ENCODE measurements at regions not wholly inside any gene's neighbourhood (a gene's known extent, or its start where the extent isn't known, plus 50 kb on each side); places are given as distances from the start of the nearest gene placed in this dataset.

GRCh38 chr13:26965952-26966700, 205.5 kb downstream of the USP12 start:
- no peak for DNase-seq

DNA sequence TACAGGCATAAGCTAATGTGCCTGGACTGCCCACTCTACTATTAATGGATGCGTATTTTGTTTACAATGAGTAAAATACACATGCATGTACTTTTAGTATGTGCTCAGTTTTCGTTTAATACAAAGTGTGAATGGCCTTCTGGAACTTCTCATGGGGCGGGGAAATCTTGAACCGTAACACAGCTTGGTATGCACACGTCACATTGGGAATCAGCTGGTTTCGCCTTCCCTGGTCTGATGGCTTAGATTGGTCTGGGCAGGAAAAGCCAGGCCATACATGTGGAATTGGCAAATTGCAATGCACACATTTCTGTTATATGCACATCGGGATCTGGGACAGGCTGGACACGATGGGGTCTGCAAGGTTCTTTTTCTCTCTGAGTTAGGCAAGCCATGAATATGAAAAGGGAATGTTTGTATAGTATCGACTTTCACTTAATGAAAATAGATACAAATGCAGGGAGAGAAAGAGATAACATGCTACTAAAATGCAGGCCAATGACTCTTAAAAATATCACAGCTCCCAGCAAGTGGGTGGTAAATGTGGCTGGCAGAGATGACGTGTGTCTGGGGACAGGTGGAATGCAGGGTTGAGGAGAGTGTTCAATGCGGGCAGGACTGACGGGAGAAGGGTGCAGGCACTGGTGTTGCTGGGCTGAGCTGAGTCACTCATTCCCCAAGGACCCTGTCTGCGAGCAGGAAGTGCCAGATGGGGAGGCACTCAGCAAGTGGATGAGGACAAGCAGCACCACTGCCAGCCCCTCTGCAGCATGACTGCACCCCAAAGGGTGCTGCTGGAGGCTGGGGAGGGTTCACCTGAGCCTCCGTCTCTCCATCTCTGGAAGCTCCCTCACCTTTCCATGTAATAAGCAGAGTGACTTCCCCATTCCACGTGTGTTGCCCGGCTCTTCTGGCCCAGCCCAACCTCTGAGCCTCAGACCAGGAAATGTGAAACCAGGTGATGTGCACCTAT, 204.0 kb upstream of the GPR12 start:
- DNase-seq, result no peak

DNA sequence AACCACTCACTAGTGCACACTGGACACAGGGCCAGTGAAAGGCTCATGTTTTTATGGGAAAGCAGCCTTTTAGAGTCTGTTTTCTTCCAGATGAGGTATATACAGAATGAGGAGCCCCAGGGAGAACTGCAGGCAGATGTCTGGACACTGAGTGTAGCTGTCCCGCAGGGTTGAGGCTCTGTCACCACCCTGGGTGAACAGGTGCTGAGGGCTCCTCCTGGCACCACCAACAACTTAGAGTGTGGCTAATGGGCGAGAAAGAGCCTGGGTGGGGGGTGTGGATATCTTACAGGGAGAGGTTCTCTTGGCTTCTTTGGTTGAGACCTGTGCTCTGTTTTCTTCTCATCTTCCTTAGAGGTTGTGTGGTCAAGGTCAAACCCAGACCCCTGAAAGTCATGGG, 202.1 kb upstream of the GPR12 start:
- DNase-seq, result no peak

- no peak for DNase-seq
Observed at GRCh38 chr13:26961890-26962615, 201.5 kb upstream of the GPR12 start.

DNA sequence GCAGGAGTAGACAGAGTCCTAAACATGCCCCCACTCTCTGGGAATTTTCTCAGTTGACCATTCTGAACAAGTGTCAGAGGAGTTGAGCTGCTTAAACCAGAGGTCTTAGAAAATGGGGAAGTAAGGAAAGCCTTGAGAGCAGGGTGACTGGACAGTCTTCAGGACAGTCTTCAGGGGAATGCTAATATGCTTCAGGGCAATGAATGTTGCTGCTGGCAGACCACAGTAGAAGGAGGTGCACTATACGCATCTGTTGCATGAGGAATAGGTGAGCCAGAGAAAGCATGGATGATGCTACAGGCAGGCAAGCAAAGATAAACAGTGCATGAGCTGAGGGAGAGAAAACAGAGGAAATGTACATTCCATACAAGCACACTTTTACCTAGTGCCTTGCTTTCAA, 196.6 kb upstream of the GPR12 start:
- no peak for DNase-seq

GRCh38 chr13:26956522-26957142, 196.0 kb upstream of the GPR12 start:
- DNase-seq, result no peak

DNA sequence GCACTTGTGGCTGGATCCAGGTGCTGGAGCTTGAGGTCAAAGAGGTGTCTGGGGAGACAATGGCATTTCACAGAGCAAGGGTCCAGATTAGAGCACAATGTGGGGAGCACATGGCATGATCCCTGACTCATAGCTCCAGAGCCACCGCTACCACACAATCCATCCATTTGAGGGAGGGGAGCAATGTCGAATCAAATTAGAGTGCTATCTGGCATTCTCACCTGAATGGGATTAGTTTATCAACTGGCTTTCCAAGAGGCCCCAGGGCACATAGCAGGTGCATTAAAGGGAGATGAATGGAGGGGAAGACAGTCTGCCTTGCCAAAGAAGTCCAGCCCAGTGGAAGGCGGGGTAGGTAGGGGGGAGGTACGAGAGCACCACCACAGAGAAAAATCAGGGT, 194.4 kb upstream of the GPR12 start:
- DNase-seq, result no peak

DNA sequence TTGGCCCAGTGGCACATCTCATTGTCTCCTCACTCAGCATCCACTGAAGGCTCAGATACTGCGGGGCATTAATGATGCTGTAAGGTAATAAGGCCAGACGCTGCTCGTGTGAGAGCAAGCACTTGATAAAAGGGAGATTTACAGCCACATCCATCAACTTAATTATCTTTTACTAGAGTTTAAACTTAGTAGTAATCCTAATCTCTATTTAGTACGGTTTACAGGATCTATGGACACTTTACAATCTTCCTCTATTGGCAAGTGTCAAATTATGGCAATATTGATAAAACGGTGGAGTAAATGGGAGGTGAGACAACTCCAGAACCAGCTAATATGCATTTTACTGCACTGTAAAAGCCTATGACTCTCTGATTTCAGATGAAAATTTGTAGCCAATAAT, 192.7 kb upstream of the GPR12 start:
- DNase-seq, result no peak

DNA sequence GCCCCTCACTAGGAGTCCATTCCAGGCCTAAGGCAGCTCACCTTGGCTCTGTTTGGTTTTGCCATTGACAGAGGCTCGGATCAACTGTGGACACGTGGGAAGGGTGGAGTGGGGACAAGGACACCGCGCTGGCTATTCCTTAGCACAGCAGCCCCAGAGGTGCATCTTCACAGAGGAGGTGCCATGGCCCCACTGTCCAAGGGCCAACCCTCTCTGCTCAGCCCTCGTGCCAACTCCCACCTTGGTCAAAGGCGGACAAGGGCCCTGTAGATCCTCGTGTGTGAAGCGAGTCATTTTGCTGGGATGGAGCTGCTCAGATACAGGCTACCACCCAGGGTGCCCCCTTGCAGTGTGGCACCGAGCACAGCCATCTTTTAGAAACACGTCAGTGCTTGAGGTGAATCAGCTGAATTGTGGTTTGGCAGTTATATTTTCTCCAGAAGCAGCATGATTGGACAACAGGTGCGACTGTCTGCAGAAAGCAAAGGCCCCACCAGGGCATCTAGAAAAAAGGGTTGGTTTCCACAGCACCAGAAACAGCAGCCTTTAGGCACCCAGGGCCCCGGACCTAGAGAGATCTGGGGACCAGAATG, 192.1 kb upstream of the GPR12 start:
- DNase-seq, result no peak

GRCh38 chr13:26951581-26952177, 191.1 kb upstream of the GPR12 start:
- no peak for DNase-seq

DNA sequence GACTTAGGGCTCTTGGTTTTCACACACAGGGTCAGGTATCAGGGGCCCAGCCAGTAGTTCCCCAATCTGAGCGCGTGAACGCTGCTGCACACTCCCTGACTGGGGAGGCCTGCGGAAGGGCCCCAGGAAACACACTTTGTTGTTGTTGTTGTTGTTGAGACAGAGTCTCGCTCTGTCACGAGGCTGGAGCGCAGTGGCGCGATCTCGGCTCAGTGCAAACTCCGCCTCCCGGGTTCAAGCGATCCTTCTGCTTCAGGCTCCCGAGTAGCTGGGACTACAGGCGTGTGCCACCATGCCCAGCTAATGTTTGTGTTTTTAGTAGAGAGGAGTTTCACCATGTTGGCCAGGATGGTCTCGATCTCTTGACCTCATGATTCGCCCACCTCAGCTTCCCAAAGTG, 190.4 kb upstream of the GPR12 start:
- no peak for DNase-seq

- no peak for DNase-seq
Observed at GRCh38 chr13:26950546-26950945, 190.0 kb upstream of the GPR12 start.

DNA sequence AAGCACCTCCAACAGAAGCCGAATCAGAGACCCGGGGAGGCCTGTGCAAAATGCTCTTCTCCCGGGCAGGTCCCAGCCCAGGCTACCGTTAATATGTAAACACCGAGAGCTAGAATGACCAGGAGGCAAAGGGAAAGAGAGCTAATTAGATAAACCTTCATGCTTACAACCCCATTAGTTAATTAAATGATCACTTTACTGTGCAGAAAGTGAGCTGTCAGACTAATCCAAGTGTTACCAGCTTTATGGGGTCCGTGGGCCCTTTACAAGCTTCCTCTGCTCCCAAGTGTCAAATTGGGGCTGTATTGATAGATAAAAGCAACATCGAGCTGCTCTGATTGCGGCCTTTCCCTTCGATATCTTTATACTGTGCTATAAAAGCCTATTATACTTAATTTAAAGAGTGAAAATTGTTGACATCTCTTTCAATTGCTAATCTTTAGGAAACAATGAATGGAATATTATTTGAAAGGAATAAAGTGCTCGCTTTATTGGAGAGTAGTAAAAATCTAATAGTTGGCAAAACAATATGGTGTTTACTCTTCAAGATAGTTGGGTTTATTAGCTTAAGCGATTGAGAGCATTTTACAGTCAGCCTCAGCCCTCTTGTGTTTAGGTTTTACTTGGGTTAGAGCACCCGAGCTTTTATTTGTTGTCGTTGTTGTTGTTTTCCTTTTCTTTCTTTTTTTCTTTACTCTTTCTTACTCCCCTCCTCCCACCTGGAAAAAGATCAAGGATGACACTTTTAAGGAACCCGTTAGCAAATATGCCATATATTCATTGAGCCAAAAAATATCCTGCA, 189.3 kb upstream of the GPR12 start:
- DNase-seq, result no peak

GRCh38 chr13:26948353-26948752, 187.8 kb upstream of the GPR12 start:
- no peak for DNase-seq

DNA sequence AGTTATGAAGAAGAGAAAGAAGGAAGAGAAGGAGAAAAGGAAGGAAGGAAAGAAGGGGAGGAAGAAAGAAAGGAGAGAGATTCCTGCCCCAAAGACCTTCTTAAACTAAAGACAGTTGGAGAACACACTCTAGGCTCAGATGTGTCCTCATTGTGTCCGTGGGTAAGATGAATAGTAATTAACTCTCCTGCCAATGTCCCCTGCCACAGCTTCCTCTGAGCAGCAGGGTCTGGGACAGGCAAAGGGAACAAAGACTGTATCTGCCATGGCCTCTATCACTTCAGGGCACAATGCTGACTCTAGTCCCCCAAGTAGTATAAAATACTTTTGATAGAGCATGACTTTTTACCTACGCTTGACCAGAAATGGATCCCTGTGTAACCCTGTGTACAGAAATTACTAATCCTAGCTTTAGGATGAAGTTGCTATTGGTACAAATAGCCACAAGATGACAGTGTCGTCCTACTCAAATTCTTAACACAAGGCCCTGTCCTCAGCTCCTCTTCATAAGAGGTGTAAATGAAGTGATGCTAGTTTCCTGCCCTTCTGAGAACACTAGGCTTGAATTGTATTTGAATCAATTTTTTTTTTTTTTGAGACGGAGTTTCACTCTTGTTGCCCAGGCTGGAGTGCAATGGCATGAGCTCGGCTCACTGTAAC, 186.2 kb upstream of the GPR12 start:
- no peak for DNase-seq

GRCh38 chr13:26943748-26944147, 183.2 kb upstream of the GPR12 start:
- no peak for DNase-seq

DNA sequence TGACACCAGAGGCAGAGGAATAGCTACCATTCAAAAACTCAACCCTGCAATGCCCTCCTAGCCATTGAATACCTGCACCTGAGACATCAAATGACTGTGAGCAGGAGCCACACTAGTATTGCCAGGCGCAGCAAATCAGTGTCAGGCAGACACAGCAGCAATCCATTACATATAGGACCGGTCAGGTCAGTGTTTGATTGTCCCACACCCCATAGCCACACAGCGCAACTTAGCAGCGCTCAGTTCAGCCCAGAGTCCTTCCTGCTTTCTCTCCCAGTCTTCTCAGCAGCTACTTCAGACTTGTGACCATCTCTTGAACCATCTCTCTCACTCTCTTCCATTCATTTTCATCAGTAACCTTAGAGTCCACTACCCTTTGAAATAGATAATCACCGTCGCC, 181.6 kb upstream of the GPR12 start:
- DNase-seq, result no peak

GRCh38 chr13:26941345-26942174, 181.0 kb upstream of the GPR12 start:
- peak; percentile 27 to 29 for DNase-seq

DNA sequence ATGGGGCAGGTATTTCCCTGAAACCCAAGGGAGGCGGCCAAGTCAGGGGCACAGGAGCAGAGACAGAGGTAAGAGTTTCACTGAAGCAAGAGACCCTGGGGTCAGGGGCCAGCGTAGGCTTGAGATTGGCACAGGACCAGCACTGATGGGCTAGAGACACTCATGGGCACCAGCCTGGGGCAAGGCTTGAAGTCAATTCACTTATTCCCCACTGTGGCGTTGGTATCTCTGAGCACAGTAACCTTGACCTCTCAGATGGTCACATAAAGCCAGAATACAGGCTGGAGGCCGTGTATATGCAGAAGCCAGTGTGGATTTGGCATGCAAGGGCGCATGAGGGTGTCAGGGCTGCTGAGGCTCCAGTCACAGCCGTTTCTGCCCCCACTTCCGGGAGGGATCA, 173.5 kb upstream of the GPR12 start:
- DNase-seq, result no peak

DNA sequence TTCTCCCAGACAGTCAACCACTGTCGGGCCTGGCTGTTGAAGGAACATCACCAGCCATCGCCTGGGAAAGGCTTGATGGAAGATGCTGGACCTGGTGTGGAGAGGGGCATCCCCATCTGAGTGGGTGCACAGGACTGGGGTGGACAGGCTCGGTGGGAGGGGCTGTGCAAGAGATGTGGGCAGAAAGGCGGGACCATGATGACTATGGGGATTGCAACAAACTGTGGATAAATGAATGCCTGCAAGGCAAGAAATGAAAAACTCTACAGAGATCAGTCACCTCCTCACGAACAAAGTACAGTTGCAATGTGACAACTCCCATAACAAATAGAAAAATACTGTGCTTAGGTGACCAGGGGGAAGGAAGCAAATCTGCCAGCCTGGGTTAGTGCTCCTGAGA, 171.9 kb upstream of the GPR12 start:
- DNase-seq, result no peak
